ENCODE measurements at regions not wholly inside any gene's neighbourhood (a gene's known extent, or its start where the extent isn't known, plus 50 kb on each side); places are given as distances from the start of the nearest gene placed in this dataset.

- no peak for TF ChIP-seq FOXM1 (IDR thresholded peaks at IDR 0.05; ENCODE audit: low read depth)
- TF ChIP-seq POLR2AphosphoS5 (IDR thresholded peaks at IDR 0.05; ENCODE audit: low read depth, low read length) = no peak
- no peak for TF ChIP-seq REST (IDR thresholded peaks at IDR 0.05; ENCODE audit: low read depth, low read length)
- TF ChIP-seq FOSL2 (IDR thresholded peaks at IDR 0.05; ENCODE audit: borderline replicate concordance, low read depth) = no peak
- no peak for TF ChIP-seq IRF3 (IDR thresholded peaks at IDR 0.05; ENCODE audit: low read depth, low read length)
- H3K27ac ChIP-seq (ENCODE audit: low read depth in 2 of 2, low read length in 1 of 2) = no peak overlapping the region
- no peaks in the 10 kb centered on the region for H3K9me3 ChIP-seq
- H3K27me3 ChIP-seq (ENCODE audit: insufficient read depth) = no peaks in the 10 kb centered on the region
- H3F3A ChIP-seq (replicated peaks; ENCODE audit: insufficient read depth) = no peaks in the 10 kb centered on the region
- POLR2A ChIA-PET = no interaction called here
- no peak overlapping the region for H3K9ac ChIP-seq
- no peak overlapping the region for H2AFZ ChIP-seq (ENCODE audit: low read depth)
- no peak for DNase-seq
- H3K36me3 ChIP-seq (replicated peaks in 1 of 2; ENCODE audit: control insufficient read depth in 1 of 2, insufficient read depth in 2 of 2, low read length in 1 of 2) = no peaks in the 10 kb centered on the region
- no peak overlapping the region for H3K4me2 ChIP-seq
- H4K20me1 ChIP-seq (ENCODE audit: insufficient read depth) = no peaks in the 10 kb centered on the region
- no peak overlapping the region for H3K4me3 ChIP-seq (ENCODE audit: low read depth in 2 of 2, low read length in 1 of 2)
- H3K79me2 ChIP-seq (ENCODE audit: insufficient read depth) = no peaks in the 10 kb centered on the region
- WGBS (ENCODE audit: low lambda C conversion rate) = 6% methylated on average over 3 of the region's 3 CpGs
- no peaks in the 10 kb centered on the region for H3K9me2 ChIP-seq
- no peaks in the 10 kb centered on the region for H3K4me1 ChIP-seq (ENCODE audit: control insufficient read depth in 1 of 2, insufficient read depth in 2 of 2, low read depth in 1 of 2, low read length in 1 of 2)
- CTCF ChIA-PET = no interaction called here
These were observed 307.3 kb downstream of the ZIC4 start for GRCh38 chr3:147099076-147099475.

- no peaks in the 10 kb centered on the region for H3K4me1 ChIP-seq (ENCODE audit: control insufficient read depth in 1 of 2, insufficient read depth in 2 of 2, low read depth in 1 of 2, low read length in 1 of 2)
- no peaks in the 10 kb centered on the region for H3K36me3 ChIP-seq (replicated peaks in 1 of 2; ENCODE audit: control insufficient read depth in 1 of 2, insufficient read depth in 2 of 2, low read length in 1 of 2)
- H3K9me3 ChIP-seq = no peaks in the 10 kb centered on the region
- CTCF ChIA-PET = interaction anchor here (0.6 kb wide), 1 partner anchor 812 kb away, joined by 4 read pairs; no protein-coding TSS in a partner anchor
- H3K9ac ChIP-seq = no peak overlapping the region
- H3K27ac ChIP-seq (ENCODE audit: low read depth in 2 of 2, low read length in 1 of 2) = no peak overlapping the region
- H3K4me3 ChIP-seq (ENCODE audit: low read depth in 2 of 2, low read length in 1 of 2) = no peak overlapping the region
- H3K79me2 ChIP-seq (ENCODE audit: insufficient read depth) = no peaks in the 10 kb centered on the region
- no peaks in the 10 kb centered on the region for H3K27me3 ChIP-seq (ENCODE audit: insufficient read depth)
- no peaks in the 10 kb centered on the region for H3F3A ChIP-seq (replicated peaks; ENCODE audit: insufficient read depth)
- no peak overlapping the region for H3K4me2 ChIP-seq
- DNase-seq = no peak
- no peaks in the 10 kb centered on the region for H3K9me2 ChIP-seq
- POLR2A ChIA-PET = no interaction called here
- 1% methylated on average over 2 of the region's 2 CpGs for WGBS (ENCODE audit: low lambda C conversion rate)
- H2AFZ ChIP-seq (ENCODE audit: low read depth) = no peak overlapping the region
- no peaks in the 10 kb centered on the region for H4K20me1 ChIP-seq (ENCODE audit: insufficient read depth)
- TF ChIP-seq REST (IDR thresholded peaks at IDR 0.05; ENCODE audit: low read depth, low read length) = no peak
- TF ChIP-seq JUND (IDR thresholded peaks at IDR 0.05) = no peak
- TF ChIP-seq POLR2AphosphoS5 (IDR thresholded peaks at IDR 0.05; ENCODE audit: low read depth, low read length) = no peak
- no peak for TF ChIP-seq USF2 (IDR thresholded peaks at IDR 0.05; ENCODE audit: borderline replicate concordance, low read depth, low read length)
- TF ChIP-seq SMC3 (IDR thresholded peaks at IDR 0.05; ENCODE audit: low read depth, low read length) = no peak
- TF ChIP-seq MEF2A (IDR thresholded peaks at IDR 0.05; ENCODE audit: borderline replicate concordance, low read depth) = no peak
- TF ChIP-seq SIN3A (IDR thresholded peaks at IDR 0.05; ENCODE audit: borderline replicate concordance, low read depth, low read length) = no peak
- TF ChIP-seq NRF1 (IDR thresholded peaks at IDR 0.05; ENCODE audit: low read depth, low read length) = no peak
- no peak for TF ChIP-seq EP300 (IDR thresholded peaks at IDR 0.05; ENCODE audit: borderline replicate concordance in 1 of 2, low read depth in 1 of 2, low read length in 1 of 2)
- TF ChIP-seq GATA2 (CRISPR knock-in tag; IDR thresholded peaks at IDR 0.05) = no peak
- no peak for TF ChIP-seq CTCF (IDR thresholded peaks at IDR 0.05)
- no peak for TF ChIP-seq TAF1 (IDR thresholded peaks at IDR 0.05; ENCODE audit: borderline replicate concordance, low read depth, low read length)
- TF ChIP-seq EZH2phosphoT487 (IDR thresholded peaks at IDR 0.05; ENCODE audit: borderline replicate concordance, low read depth) = no peak
These were observed 315.9 kb downstream of the ZIC4 start for GRCh38 chr3:147090461-147090860.

Data from SK-N-SH (cell line).